ENCODE measurements at regions not wholly inside any gene's neighbourhood (a gene's known extent, or its start where the extent isn't known, plus 50 kb on each side); places are given as distances from the start of the nearest gene placed in this dataset.

DNA sequence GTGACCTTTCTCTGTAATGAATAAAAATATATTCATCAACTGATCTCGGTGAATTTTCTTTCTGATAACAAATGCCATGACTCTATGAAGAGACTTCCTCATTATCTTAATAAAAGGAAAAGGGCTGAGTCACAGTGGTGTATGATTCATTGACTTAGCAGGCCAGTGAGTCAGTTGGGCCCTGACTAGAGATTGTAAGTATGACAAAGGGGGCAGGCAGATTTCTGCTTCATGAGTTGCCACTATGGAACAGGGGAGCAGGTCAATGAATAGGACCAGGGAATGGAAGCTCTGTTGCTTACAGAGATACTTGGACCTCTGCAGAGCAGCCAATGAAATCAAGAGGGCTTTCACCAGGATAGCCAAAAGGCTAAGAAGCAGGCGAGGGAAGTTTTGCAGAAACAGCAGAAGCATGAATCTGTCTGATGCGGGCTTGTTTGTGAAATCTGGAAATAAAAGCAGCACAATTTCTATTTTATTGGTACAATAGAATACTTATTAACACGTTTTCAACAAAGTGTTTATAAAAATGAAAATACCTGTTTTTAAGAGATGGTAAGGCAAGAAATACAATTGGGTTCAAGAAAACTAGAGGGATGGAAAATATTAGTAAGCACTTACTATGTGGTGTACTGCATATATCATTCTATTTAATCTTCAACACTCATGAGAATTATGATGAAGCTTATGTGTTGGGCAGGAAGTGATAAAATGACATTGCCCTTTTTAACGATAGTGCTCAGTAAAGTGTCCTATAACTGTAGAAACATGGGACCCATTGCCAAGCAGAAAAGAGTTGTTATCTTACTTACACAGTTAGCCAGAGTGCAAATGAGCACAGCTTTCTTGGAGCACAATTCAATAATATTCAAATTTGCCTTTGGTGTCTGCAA is 169.8 kb upstream of the MYRIP start:
- Histone ChIP-seq H2AFZ (ENCODE audit: low read depth, low read length) (no peak overlapping the region), H4K20me1 (ENCODE audit: insufficient read depth) (no peaks in the 10 kb centered on the region), H3K79me2 (replicated peaks; ENCODE audit: insufficient read depth, low read length) (no peaks in the 10 kb centered on the region), H3K9me3 (ENCODE audit: low read length) (no peaks in the 10 kb centered on the region), H3F3A (ENCODE audit: insufficient read depth, low read length, poor library complexity, severe bottlenecking) (no peaks in the 10 kb centered on the region), H3K9me2 (ENCODE audit: insufficient read depth, low read length) (no peaks in the 10 kb centered on the region), H3K27ac (ENCODE audit: low read length) (no peak overlapping the region), H3K27me3 (ENCODE audit: insufficient read depth, low read depth, low read length) (no peaks in the 10 kb centered on the region), H3K4me3 (ENCODE audit: low read length) (no peak overlapping the region), H3K36me3 (ENCODE audit: insufficient read depth, low read length) (no peaks in the 10 kb centered on the region), H3K9ac (ENCODE audit: low read length) (no peak overlapping the region), H3K4me2 (ENCODE audit: low read length) (no peak overlapping the region)
- TF ChIP-seq SMC3 (conservative IDR thresholded peaks at IDR 0.05; ENCODE audit: poor library complexity) = no peak
- no peak for TF ChIP-seq POLR2AphosphoS5 (IDR thresholded peaks at IDR 0.05)
- TF ChIP-seq EP300 (conservative IDR thresholded peaks at IDR 0.05; ENCODE audit: poor library complexity, severe bottlenecking) = no peak
- TF ChIP-seq EZH2 (IDR thresholded peaks at IDR 0.05; ENCODE audit: borderline replicate concordance, insufficient read depth, low read length, poor library complexity, severe bottlenecking) = no peak
- no peak for TF ChIP-seq MXI1 (conservative IDR thresholded peaks at IDR 0.05; ENCODE audit: poor library complexity, severe bottlenecking)

DNA sequence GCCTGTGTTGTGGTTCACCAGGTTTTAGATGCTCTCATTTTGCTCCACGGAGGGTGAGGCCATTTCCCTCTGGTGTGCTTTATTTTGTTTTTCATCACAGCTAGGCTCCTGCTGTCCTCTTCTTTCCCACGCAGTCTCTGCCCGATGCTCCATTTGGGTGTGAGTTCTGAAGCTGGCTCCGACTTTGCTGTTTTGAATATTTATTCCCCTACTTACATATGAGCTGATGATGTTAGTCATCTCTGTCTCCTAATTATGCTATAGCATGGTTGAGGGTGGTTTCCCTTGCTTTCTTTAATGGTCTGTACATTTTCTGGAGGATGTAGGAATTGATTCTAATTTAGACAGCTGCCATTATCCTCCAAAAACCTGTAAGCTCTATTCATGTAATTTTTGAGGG is 168.1 kb upstream of the MYRIP start:
- no peaks in the 10 kb centered on the region for H3K9me2 ChIP-seq (ENCODE audit: insufficient read depth, low read length)
- no peak overlapping the region for H3K4me3 ChIP-seq (ENCODE audit: low read length)
- H2AFZ ChIP-seq (ENCODE audit: low read depth, low read length) = no peak overlapping the region
- no peaks in the 10 kb centered on the region for H3F3A ChIP-seq (ENCODE audit: insufficient read depth, low read length, poor library complexity, severe bottlenecking)
- no peak overlapping the region for H3K9ac ChIP-seq (ENCODE audit: low read length)
- no peaks in the 10 kb centered on the region for H3K27me3 ChIP-seq (ENCODE audit: insufficient read depth, low read depth, low read length)
- H3K9me3 ChIP-seq (ENCODE audit: low read length) = no peaks in the 10 kb centered on the region
- H4K20me1 ChIP-seq (ENCODE audit: insufficient read depth) = no peaks in the 10 kb centered on the region
- H3K36me3 ChIP-seq (ENCODE audit: insufficient read depth, low read length) = no peaks in the 10 kb centered on the region
- no peak overlapping the region for H3K27ac ChIP-seq (ENCODE audit: low read length)
- no peak overlapping the region for H3K4me2 ChIP-seq (ENCODE audit: low read length)
- no peaks in the 10 kb centered on the region for H3K79me2 ChIP-seq (replicated peaks; ENCODE audit: insufficient read depth, low read length)
- TF ChIP-seq, protein P1, sequence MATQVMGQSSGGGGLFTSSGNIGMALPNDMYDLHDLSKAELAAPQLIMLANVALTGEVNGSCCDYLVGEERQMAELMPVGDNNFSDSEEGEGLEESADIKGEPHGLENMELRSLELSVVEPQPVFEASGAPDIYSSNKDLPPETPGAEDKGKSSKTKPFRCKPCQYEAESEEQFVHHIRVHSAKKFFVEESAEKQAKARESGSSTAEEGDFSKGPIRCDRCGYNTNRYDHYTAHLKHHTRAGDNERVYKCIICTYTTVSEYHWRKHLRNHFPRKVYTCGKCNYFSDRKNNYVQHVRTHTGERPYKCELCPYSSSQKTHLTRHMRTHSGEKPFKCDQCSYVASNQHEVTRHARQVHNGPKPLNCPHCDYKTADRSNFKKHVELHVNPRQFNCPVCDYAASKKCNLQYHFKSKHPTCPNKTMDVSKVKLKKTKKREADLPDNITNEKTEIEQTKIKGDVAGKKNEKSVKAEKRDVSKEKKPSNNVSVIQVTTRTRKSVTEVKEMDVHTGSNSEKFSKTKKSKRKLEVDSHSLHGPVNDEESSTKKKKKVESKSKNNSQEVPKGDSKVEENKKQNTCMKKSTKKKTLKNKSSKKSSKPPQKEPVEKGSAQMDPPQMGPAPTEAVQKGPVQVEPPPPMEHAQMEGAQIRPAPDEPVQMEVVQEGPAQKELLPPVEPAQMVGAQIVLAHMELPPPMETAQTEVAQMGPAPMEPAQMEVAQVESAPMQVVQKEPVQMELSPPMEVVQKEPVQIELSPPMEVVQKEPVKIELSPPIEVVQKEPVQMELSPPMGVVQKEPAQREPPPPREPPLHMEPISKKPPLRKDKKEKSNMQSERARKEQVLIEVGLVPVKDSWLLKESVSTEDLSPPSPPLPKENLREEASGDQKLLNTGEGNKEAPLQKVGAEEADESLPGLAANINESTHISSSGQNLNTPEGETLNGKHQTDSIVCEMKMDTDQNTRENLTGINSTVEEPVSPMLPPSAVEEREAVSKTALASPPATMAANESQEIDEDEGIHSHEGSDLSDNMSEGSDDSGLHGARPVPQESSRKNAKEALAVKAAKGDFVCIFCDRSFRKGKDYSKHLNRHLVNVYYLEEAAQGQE (IDR thresholded peaks at IDR 0.05; ENCODE audit: borderline replicate concordance) = no peak
- TF ChIP-seq RAD21 (conservative IDR thresholded peaks at IDR 0.05) = no peak
- no peak for TF ChIP-seq SMC3 (conservative IDR thresholded peaks at IDR 0.05; ENCODE audit: poor library complexity)
- TF ChIP-seq TAF1 (IDR thresholded peaks at IDR 0.05; ENCODE audit: low read depth) = no peak
- TF ChIP-seq POLR2AphosphoS5 (IDR thresholded peaks at IDR 0.05) = no peak
- no peak for TF ChIP-seq EP300 (conservative IDR thresholded peaks at IDR 0.05; ENCODE audit: poor library complexity, severe bottlenecking)
- TF ChIP-seq, protein P2, sequence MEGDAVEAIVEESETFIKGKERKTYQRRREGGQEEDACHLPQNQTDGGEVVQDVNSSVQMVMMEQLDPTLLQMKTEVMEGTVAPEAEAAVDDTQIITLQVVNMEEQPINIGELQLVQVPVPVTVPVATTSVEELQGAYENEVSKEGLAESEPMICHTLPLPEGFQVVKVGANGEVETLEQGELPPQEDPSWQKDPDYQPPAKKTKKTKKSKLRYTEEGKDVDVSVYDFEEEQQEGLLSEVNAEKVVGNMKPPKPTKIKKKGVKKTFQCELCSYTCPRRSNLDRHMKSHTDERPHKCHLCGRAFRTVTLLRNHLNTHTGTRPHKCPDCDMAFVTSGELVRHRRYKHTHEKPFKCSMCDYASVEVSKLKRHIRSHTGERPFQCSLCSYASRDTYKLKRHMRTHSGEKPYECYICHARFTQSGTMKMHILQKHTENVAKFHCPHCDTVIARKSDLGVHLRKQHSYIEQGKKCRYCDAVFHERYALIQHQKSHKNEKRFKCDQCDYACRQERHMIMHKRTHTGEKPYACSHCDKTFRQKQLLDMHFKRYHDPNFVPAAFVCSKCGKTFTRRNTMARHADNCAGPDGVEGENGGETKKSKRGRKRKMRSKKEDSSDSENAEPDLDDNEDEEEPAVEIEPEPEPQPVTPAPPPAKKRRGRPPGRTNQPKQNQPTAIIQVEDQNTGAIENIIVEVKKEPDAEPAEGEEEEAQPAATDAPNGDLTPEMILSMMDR (IDR thresholded peaks at IDR 0.05; ENCODE audit: poor library complexity, severe bottlenecking) = no peak
- no peak for TF ChIP-seq MXI1 (conservative IDR thresholded peaks at IDR 0.05; ENCODE audit: poor library complexity, severe bottlenecking)
- TF ChIP-seq EZH2 (IDR thresholded peaks at IDR 0.05; ENCODE audit: borderline replicate concordance, insufficient read depth, low read length, poor library complexity, severe bottlenecking) = no peak

Measured in neural cell (in vitro differentiated cells).